ENCODE measurements at regions not wholly inside any gene's neighbourhood (a gene's known extent, or its start where the extent isn't known, plus 50 kb on each side); places are given as distances from the start of the nearest gene placed in this dataset.

GRCh38 chr7:110609336-110609735, 481.6 kb upstream of the LRRN3 start:
- no peaks in the 10 kb centered on the region for H3K36me3 Mint-ChIP-seq
- peaks cover under 1 to 16% (median 6%) of the 10 kb centered on the region in 7 donors for H3K9me3 Mint-ChIP-seq
- Histone ChIP-seq H3K27me3 (ENCODE audit: control insufficient read depth in 2 of 2, insufficient read depth in 2 of 2, low read length in 2 of 2) (no peaks in the 10 kb centered on the region), H2AFZ (ENCODE audit: insufficient read depth, low read depth, low read length, poor library complexity, severe bottlenecking) (no peak overlapping the region), H3K27ac (ENCODE audit: low read depth in 1 of 2, low read length in 2 of 2) (no peak overlapping the region), H3K4me2 (replicated peaks; ENCODE audit: extremely low read depth, low read length, poor library complexity, severe bottlenecking) (no peak overlapping the region), H3K36me3 (replicated peaks in 1 of 2; ENCODE audit: control insufficient read depth in 1 of 2, insufficient read depth in 2 of 2, low read length in 2 of 2) (no peaks in the 10 kb centered on the region), H4K20me1 (ENCODE audit: insufficient read depth, low read length) (no peaks in the 10 kb centered on the region), H3K9me3 (replicated peaks in 1 of 2; ENCODE audit: control insufficient read depth in 1 of 2, insufficient read depth in 1 of 2, low read length in 2 of 2) (peaks cover 4 to 10% of the 10 kb centered on the region in 2 donors), H3K79me2 (ENCODE audit: insufficient read depth, low read length) (no peaks in the 10 kb centered on the region), H3K4me3 (replicated peaks in 1 of 3; ENCODE audit: low read depth in 2 of 3, low read length in 3 of 3) (no peak overlapping the region), H3K9ac (ENCODE audit: insufficient read depth, low read length, poor library complexity, severe bottlenecking) (no peak overlapping the region), H3K4me1 (ENCODE audit: control insufficient read depth in 1 of 2, insufficient read depth in 2 of 2, low read length in 2 of 2) (no peaks in the 10 kb centered on the region)
- TF ChIP-seq CTCF (IDR thresholded peaks at IDR 0.05) = no peak
- DNase-seq = no peak
- H3K4me3 Mint-ChIP-seq = no peak overlapping the region
- peaks cover 0 to 2% (median 0%) of the 10 kb centered on the region in 3 donors for H3K27me3 Mint-ChIP-seq (ENCODE audit: low read depth in 3 of 3)
- H3K4me1 Mint-ChIP-seq = no peaks in the 10 kb centered on the region
- no peak overlapping the region for H3K27ac Mint-ChIP-seq
- intact Hi-C loops (cut with micrococcal nuclease) = no loop called here

GRCh38 chr7:110612680-110613079, 478.2 kb upstream of the LRRN3 start:
- Histone ChIP-seq H4K20me1 (ENCODE audit: insufficient read depth, low read length) (no peaks in the 10 kb centered on the region), H3K27ac (ENCODE audit: low read depth in 1 of 2, low read length in 2 of 2) (no peak overlapping the region), H3K4me1 (ENCODE audit: control insufficient read depth in 1 of 2, insufficient read depth in 2 of 2, low read length in 2 of 2) (no peaks in the 10 kb centered on the region), H3K79me2 (ENCODE audit: insufficient read depth, low read length) (no peaks in the 10 kb centered on the region), H3K27me3 (ENCODE audit: control insufficient read depth in 2 of 2, insufficient read depth in 2 of 2, low read length in 2 of 2) (no peaks in the 10 kb centered on the region), H3K9ac (ENCODE audit: insufficient read depth, low read length, poor library complexity, severe bottlenecking) (no peak overlapping the region), H3K36me3 (replicated peaks in 1 of 2; ENCODE audit: control insufficient read depth in 1 of 2, insufficient read depth in 2 of 2, low read length in 2 of 2) (no peaks in the 10 kb centered on the region), H3K9me3 (replicated peaks in 1 of 2; ENCODE audit: control insufficient read depth in 1 of 2, insufficient read depth in 1 of 2, low read length in 2 of 2) (peaks cover 0 to 10% of the 10 kb centered on the region in 2 donors), H3K4me3 (replicated peaks in 1 of 3; ENCODE audit: low read depth in 2 of 3, low read length in 3 of 3) (no peak overlapping the region), H2AFZ (ENCODE audit: insufficient read depth, low read depth, low read length, poor library complexity, severe bottlenecking) (no peak overlapping the region), H3K4me2 (replicated peaks; ENCODE audit: extremely low read depth, low read length, poor library complexity, severe bottlenecking) (no peak overlapping the region)
- no CpG with 5 or more reads among the region's 1 CpG for WGBS (ENCODE audit: insufficient coverage)
- Mint-ChIP-seq H3K27me3 (ENCODE audit: low read depth in 3 of 3) (no peaks in the 10 kb centered on the region), H3K36me3 (no peaks in the 10 kb centered on the region), H3K27ac (no peak overlapping the region), H3K9me3 (peaks cover 2 to 9% (median 2%) of the 10 kb centered on the region in 7 donors), H3K4me3 (no peak overlapping the region), H3K4me1 (no peaks in the 10 kb centered on the region)
- no peak for TF ChIP-seq CTCF (IDR thresholded peaks at IDR 0.05)
- intact Hi-C loops (cut with micrococcal nuclease) = no loop called here
- DNase-seq = no peak
